ENCODE measurements at regions not wholly inside any gene's neighbourhood (a gene's known extent, or its start where the extent isn't known, plus 50 kb on each side); places are given as distances from the start of the nearest gene placed in this dataset.
A peak's percentile ranks its signal among the peaks of the same experiment; 100 is the strongest.

DNA sequence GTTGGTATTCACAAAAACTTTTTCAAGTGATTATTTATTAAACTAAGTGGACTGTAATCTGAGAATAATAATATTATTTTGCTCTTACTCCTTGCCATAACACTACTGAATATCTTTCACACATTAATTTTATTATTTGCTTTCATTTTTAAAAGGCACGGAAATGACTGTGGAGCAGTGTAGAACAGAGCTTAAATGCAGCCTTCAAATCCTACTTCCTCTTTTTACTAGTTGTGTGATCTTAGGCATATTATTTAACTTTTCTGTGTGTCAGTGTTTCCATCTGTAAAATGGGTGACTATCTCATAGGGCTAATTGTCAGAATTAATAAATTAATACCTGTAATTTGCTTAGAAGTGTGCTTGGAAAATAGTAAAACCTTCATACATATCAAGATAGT, 55.5 kb upstream of the SLC8A1 start:
- Histone ChIP-seq H3K4me3 (no peak overlapping the region), H3K27ac (no peak overlapping the region)

DNA sequence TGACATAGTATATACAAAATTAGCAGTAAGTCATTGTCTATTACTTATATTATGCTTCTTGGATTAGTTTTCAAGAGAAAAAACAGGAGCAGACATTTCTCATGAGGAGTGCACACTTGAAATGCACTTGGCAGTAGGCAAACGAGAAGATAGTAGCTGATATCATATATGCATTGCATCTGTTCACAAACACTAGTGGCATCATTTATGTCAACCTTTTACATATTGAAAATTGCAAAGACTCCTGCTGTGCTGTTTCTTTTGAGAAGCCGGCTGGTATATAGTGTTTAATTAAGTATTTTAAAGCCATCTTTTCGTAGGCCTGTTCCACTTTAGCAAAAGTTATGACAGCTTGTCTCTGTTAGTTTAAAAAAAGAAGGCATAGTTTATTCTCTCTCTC, 58.4 kb upstream of the SLC8A1 start:
- no peak overlapping the region for H3K4me3 ChIP-seq
- H3K27ac ChIP-seq = no peak overlapping the region

DNA sequence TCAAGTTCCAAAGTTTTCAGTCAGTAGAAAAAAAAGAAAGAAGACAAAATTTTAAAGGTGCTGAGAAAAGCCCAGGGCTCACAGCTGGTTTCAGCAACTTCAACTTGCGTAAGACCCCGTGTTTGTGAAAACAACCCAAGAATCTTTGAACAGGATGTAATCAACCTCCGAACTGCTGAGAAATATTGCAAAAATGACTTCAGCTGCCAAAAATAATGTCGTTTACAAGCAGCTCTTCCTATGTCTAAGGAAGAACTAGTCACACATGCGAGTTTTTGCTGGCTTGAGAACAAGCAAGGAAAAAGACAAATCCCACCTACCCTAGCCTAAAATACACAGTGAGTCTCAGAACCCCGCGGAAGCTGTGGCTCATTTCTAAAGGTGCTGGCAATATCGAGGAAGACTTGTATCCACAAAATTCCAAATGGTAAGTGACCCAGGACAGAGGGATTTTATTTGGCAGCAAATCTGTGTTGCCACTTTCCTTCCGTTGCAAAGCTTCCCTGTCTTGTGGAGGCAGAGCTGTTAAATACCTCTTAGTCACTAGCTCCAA, 59.8 kb upstream of the SLC8A1 start:
- peak overlapping the region in 4 of 21 experiments; percentile 37 to 76 (median 54) for H3K27ac ChIP-seq
- H3K4me3 ChIP-seq = peak overlapping the region in 1 of 7 experiments; percentile 14

DNA sequence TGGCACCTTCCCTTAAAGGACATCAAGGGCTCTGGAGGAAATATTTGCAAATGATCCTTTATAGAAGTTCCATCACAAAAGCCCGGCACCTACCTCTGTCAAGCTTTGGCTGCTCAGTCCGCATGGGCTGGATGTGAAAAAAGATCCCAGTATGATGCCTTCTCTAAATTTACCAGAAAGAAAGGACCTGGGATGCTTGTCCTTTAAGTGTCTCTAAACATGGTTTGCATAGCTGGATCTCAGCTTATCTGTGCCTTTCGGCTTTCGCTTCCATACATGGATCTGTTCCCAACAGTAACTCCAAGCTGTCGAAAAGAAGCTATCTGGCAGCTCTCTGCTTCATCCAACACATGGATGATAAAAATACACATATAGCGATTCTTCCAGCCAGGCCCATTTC, 60.4 kb upstream of the SLC8A1 start:
- H3K27ac ChIP-seq = peak overlapping the region in 4 of 21 experiments; percentile 37 to 76 (median 54)
- H3K4me3 ChIP-seq = peak overlapping the region in 1 of 7 experiments; percentile 14

DNA sequence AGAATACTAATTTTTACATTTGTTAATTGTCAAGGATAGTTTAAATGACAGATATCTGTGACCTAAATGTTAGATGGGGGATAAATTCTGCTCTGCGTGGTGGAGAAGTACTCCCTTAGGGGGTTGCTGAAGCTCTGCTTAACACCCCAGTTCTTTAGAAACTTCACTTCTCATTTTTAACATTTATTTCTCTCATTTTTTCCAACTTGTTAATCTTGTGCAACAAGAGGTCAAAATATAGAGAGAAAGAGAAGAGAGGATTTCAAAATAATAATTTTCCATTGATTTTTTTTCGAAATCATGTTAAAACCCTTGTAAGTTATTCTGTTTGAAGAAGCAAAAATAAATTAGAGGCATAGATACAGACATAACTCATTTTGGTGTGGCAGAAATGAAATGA, 61.3 kb upstream of the SLC8A1 start:
- Histone ChIP-seq H3K27ac (no peak overlapping the region), H3K4me3 (no peak overlapping the region)

DNA sequence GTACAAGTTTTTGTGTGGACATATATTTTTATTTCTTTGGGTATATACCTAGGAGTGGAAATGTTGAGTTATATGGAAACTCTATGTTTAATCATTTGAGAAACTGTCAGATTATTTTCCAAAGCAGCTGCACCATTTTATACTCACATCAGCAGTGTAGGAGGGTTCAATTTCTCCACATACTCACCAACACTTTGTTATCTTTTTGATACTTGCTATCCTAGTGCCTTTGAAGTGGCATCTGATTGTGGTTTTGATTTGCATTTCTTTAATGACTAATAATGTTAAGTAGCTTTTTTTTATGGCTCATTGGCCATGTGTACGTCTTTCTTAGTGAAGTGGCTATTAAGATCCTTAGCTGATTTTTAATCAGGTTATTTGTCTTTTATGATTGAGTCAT, 64.7 kb upstream of the SLC8A1 start:
- Histone ChIP-seq H3K27ac (no peak overlapping the region), H3K4me3 (no peak overlapping the region)

DNA sequence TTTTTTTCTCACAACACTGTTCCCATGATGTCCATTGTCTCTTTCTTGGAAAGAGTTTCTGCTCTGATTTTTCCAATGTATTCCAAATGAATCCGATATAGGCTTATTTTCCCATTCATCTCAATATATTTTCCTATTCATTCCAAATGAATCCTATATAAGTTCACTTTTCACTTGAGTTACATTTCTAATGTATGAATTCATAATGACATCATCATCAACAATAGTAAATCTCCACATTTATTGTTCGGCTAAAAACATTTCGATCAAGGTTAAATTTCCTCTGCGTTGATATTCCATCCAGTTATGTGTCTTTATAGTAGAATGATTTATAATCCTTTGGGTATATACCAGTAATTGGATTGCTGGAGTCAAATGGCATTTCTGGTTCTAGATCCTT, 76.7 kb upstream of the SLC8A1 start:
- H3K4me3 ChIP-seq = no peak overlapping the region
- no peak overlapping the region for H3K27ac ChIP-seq

DNA sequence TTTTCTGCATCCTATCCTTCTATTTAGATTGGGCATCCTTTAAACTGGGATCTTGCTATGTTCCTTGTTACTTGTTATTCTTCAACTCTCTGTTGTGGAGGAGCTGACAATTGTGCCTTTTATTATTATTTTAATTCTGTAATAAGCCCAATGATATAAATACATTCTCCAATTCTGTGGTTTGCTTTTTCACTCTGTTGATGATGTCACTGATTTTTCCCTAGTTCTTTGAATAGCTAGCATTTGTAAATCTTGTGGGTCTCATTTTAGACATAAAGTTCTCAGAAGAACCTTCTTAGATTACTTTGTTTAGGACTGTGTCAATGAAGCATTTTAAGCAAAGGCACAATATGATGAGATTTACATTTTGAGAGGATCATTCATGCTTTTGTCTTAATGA, 79.5 kb upstream of the SLC8A1 start:
- Histone ChIP-seq H3K4me3 (no peak overlapping the region), H3K27ac (no peak overlapping the region)

DNA sequence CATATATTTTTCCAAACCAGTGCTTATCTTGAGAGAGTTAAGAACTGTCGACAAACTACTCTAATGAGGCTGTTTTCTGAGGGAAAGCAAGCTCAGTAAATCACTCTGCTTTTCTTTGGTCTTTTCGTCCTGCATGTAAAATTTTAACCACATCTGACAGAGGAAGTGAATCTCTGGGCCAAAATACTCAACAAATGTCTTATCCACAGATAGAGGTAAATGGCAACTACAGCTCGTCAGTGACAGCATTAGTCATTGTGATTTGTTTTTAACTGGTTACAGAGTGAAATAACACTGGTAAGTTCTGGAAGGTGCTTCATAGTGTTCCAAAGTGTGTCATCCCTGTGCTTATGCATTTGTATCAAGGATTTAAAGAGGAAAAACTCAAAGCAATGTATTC, 82.6 kb upstream of the SLC8A1 start:
- Histone ChIP-seq H3K27ac (no peak overlapping the region), H3K4me3 (no peak overlapping the region)

DNA sequence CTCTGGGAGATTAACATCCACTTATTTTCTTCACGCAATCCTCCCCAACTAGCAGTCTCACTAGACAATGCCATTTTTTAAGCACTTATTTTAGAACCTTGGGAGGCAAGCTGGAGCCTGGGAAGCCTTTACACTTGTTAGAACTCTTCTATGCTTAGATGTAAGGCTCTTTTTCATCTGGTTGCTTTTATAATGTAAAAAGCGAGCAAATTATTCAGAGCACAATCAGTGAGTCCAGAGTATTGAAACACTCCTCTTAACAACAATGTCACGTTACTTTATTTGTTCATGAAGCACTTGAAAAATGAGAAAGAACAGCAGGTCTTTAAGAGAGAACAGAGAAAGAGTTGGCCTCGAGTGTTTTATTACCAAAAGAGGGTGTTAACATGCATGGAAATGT, 84.1 kb upstream of the SLC8A1 start:
- Histone ChIP-seq H3K4me3 (no peak overlapping the region), H3K27ac (no peak overlapping the region)

DNA sequence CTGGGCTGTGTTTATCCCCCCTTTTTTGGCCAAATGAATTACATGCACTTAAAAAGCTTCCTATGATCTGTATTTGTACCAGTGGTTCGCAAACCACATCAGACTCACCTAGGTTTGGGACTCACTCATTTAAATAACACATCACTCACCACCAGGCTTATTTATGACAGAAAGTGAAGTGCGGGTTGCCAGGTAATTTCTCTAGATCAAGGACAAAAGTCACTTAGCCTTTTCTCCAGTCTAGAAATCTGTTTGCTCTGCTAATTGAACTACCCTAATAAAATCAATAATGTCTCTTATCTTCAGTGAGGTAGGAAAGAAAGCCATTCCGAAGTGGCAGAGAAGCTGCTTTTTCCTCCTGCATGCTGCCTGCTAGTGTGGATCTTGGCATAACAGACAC, 88.1 kb upstream of the SLC8A1 start:
- no peak overlapping the region for H3K27ac ChIP-seq
- no peak overlapping the region for H3K4me3 ChIP-seq

DNA sequence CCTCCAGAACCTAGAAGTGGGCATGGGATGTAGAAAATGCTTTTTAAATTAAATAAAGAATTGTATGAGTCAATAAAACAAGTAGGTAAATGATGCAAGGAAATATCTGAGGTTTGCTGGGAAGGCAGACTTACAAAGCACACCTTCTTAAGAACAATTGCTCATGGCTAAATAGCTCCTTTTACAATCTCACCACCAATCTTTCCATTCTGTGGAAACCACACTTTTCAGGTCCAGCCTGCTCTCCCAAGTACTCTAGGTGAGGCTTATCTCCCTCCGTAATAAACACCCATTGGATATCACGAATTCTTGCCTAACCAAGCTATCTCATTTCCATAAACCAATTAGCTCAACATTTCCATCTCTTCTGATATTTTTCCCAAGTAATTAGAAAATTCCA, 91.5 kb upstream of the SLC8A1 start:
- Histone ChIP-seq H3K27ac (no peak overlapping the region), H3K4me3 (no peak overlapping the region)

DNA sequence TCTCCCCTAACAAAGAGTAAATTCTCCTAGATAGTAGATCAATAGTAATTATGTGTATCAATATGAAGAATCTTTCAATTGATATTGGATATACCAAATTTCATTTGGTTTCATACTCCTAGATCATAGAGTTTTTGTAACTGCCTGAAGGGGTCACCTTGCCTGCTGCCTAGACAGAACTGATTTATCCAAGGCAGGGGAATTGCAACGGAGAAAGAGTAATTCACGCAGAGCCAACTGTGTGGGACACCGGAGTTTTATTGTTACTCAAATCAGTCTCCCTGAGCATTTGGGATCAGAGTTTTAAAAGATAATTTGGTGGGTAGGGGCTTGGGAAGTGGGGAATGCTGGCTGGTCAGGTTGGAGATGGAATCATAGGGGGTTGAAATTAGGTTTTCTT, 92.2 kb upstream of the SLC8A1 start:
- no peak overlapping the region for H3K27ac ChIP-seq
- H3K4me3 ChIP-seq = no peak overlapping the region

DNA sequence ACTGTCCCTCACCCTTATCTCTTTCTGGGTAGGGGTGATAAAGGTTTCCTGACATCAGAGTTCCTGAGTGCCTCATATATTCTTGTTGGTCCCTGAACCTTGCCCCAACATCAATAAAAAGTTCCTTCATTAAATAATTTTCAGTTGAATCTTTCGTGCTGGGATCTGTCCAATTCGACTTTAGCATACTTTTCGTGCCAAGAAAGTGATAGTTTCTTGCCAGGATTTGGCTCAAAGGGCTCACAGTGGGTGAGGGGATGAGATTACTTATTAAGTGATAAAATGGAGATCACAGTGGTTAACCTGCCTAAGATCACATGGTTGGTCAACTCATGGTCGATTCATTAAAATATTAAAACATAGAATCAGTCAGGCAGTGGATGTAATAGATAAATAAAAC, 93.8 kb upstream of the SLC8A1 start:
- no peak overlapping the region for H3K27ac ChIP-seq
- H3K4me3 ChIP-seq = no peak overlapping the region

DNA sequence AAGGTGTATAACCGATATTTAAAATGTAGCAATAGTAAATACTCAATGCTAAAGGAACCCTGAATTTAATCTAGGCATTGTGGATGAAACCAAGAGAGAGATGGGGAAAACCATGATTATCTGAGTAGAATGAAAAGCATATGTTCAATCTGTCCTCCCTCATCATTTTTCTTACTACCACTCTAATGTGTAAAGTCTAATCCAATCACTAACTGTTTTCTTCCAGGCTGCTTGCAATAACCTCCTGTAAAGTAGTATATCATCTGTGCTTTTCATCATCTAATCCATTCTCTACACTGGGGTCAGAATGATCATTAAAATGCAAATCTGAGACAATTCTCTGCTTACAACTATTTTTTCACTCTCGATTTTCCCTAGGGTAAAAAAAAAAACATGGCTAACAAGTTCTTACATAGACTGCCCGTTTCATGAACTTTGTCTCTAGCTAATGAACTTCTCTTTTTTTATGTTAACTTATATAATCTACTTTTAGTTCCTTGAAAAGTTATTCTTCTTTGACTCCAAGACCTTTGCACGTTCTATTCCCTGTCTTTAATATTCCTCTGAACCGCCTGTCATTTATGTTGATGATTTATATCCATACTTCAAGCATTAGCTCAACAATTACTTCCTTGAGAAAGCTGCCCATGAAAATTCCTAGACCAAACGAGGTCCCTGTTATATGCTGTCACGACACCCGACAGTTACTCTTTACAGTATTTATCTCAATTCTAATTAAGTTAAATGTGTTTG, 94.7 kb upstream of the SLC8A1 start:
- H3K4me3 ChIP-seq = no peak overlapping the region
- no peak overlapping the region for H3K27ac ChIP-seq

DNA sequence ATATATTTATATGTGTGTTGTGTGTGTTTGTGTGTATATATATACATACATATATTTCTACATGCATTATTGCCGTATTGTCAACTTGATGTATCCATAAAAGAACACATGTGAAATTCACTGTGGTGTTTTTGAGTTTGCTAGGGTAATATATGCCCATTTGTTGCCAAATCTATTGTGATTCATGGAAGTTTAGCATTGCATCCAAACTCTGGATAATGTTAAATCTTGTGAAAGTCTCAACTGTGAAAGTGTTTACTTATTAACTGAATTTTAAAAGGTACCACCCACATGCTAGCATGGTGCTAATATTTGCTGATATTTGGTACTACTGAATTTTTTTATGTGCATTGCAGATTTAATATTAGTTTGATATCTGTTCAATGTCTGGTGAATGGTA, 96.6 kb upstream of the SLC8A1 start:
- no peak overlapping the region for H3K4me3 ChIP-seq

DNA sequence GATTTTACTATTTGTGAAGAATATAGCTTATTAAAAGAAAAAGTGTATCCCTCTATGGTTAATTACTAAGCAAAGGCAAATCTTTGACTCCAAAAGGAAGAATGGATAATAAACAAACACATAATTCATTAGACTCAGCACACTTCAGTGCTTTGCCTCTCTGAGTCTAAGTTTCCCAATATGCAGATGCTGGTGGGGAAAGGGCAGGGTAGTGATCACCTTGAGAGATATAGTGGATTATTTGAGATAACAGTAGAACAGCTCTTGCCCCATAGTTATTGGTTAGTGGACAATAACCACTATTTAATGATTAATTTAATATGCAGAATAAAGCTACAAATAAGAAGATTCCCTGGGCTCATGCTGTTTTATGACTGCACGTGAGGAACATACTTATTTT, 98.2 kb upstream of the SLC8A1 start:
- no peak overlapping the region for H3K4me3 ChIP-seq
- H3K27ac ChIP-seq = no peak overlapping the region

More for the DNA sequence above, 96.6 kb upstream of the SLC8A1 start:
- H3K27ac ChIP-seq = no peak overlapping the region

DNA sequence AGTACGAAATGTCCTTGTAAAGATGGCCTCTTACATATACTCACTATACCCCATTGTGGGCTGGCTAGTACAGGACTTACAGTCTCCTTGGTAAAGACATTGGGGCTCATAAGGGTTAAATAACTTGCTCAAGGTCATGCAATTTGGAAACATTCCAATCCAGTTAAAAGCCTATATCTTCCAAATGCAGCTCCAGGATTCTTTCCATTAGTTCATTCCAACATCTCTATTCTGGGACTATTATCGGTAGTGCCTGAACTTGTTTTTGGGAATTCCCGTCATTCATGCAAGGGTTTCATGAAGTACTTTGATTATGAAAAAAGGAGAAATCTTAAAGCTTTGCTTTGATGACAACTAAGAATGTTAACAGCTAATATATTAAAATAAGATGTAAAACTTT, 99.2 kb upstream of the SLC8A1 start:
- H3K27ac ChIP-seq = no peak overlapping the region
- H3K4me3 ChIP-seq = no peak overlapping the region

DNA sequence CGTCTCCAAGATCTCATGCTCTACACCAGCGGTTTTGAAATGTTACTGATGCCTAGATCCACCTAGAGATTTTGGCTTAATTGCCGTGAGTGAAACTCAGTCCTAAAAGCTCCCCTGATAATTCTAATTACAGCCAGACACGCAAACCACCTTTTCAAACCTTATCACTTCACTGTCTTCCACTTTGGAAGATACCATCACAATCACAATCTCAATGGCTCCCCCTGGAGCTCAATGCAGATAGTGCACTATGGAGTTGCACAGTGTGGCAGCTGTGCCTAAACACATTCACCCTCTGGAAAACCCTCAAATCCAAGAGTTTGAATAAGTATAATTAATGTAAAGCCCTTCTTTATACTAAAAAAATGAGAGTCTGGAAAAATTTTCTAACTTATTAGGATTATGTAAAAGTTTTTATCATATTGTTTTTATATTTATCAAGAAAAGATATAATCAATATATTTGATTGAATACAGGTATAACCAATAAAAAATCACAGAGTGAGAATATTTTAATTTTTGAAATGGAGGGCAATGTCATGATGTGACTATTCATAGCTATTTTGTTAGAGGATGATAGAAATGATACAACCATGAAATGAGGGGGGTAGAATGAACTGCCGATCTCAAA, 102.9 kb upstream of the SLC8A1 start:
- no peak overlapping the region for H3K27ac ChIP-seq
- no peak overlapping the region for H3K4me3 ChIP-seq

DNA sequence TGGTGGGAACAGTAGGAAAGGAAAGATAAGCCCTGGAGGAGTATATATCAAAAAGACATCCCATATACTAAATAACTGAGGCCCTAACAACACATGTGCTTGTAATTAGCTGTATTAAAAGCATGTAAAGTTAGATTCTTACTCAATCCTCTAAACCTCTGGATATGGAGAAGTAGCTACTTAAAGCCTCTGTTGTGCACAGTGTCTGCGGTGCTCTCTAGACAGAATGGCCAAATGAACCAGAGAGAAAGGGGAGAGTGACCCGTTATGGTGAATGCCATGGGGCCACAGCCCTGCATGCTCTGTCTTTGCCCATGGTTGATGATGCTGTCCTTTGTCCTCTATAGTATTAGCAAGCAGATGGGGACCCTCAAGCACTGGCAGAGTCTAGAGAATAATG, 104.4 kb upstream of the SLC8A1 start:
- no peak overlapping the region for H3K4me3 ChIP-seq
- H3K27ac ChIP-seq = no peak overlapping the region

DNA sequence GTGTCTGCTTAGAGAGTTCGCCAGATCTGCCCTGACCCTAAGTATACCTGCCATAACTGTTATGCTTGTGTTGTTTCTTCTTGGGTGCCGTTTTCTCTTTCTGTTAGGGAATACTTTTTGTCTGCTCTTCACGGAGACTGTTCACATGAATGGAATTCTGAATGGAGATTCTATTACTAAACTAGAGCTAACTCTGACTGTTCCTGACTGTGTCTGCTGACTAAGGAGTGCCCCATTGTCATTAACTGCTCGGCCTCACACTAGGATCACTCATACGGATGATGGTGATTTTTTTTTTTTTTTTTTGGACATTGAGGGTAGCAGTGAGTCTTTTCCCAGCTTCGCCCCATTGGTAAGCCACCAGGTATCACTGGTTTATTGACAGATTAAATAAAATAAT, 104.8 kb upstream of the SLC8A1 start:
- H3K27ac ChIP-seq = no peak overlapping the region
- no peak overlapping the region for H3K4me3 ChIP-seq

DNA sequence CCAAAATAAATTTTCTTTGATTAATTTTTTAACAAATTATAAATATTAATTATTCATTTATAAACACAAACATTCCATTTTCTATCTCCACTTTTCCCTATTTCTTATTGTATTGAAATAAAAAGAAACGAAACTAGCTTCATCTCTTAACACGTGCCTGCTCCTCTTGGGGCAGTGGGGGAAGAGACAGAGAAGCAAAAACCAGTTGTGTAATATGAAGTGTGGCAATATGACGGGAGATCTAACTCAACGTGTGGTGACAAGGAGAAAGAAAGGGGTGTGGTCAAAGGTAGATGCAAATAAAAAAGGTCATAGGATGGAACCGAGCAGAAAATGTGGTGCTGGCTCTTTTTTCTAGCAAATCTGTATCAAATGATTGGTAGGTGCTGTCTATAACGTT, 106.9 kb upstream of the SLC8A1 start:
- no peak overlapping the region for H3K27ac ChIP-seq
- no peak overlapping the region for H3K4me3 ChIP-seq

Data from skin epidermis (tissue), 12 donors.